IPS-18c (cell line): ENCODE measurements at regions not wholly inside any gene's neighbourhood (a gene's known extent, or its start where the extent isn't known, plus 50 kb on each side); places are given as distances from the start of the nearest gene placed in this dataset.

Experiments used
- H3K4me3 ChIP-seq: 2 replicates; pipeline ENCODE4 v1.7.0; 2013; ENCODE audit warnings: low read depth, mild to moderate bottlenecking, low read length, moderate library complexity; ENCODE audit not compliant: insufficient read depth
- H3K9me3 ChIP-seq: one replicate; pipeline ENCODE4 v1.6.1; 2013; ENCODE audit warnings: mild to moderate bottlenecking, low read length, moderate library complexity; ENCODE audit not compliant: control insufficient read depth, insufficient read depth

GRCh38 chr16:64470916-64471315, 650.9 kb downstream of the CDH11 start:
- no peak overlapping the region for H3K4me3 ChIP-seq

GRCh38 chr16:64469906-64470702, 651.8 kb downstream of the CDH11 start:
- Histone ChIP-seq H3K4me3 (no peak overlapping the region), H3K9me3 (no peaks in the 10 kb centered on the region)

More at GRCh38 chr16:64470916-64471315, 650.9 kb downstream of the CDH11 start:
- H3K9me3 ChIP-seq = no peaks in the 10 kb centered on the region

GRCh38 chr16:64469351-64469750, 652.5 kb downstream of the CDH11 start:
- Histone ChIP-seq H3K9me3 (no peaks in the 10 kb centered on the region), H3K4me3 (no peak overlapping the region)

DNA sequence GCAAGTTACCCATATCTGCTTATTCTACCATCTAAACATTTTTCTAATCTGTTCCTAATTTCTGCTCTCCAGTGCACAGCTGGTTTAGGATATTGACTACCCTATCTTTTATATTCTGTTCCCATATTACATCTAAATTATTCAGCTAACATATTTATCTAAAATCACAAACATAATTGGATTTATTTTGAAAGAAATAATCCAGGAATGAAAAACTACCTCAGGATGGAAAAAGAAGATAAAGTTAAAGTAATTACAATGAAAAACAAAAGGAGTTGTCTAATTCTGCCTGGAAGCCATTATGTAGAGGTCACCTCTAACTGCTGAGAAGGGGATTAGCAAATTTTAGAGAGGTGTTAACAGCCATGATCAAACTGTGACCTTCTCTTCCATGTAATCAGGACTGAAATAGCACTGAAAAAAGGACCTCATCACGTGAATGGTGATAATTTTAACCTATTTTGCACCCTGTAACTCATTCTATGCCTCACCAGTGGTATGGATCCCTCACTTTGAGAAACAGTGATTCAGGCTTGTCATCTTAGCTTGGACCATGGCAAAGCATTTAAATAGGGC, 653.3 kb downstream of the CDH11 start:
- Histone ChIP-seq H3K4me3 (no peak overlapping the region), H3K9me3 (no peaks in the 10 kb centered on the region)

GRCh38 chr16:64459821-64460220, 662.0 kb downstream of the CDH11 start:
- Histone ChIP-seq H3K9me3 (no peaks in the 10 kb centered on the region), H3K4me3 (no peak overlapping the region)

- no peak overlapping the region for H3K4me3 ChIP-seq
- H3K9me3 ChIP-seq = no peaks in the 10 kb centered on the region
These were observed 662.5 kb downstream of the CDH11 start for GRCh38 chr16:64459402-64459801.

GRCh38 chr16:64455275-64455674, 666.6 kb downstream of the CDH11 start:
- H3K4me3 ChIP-seq = no peak overlapping the region

DNA sequence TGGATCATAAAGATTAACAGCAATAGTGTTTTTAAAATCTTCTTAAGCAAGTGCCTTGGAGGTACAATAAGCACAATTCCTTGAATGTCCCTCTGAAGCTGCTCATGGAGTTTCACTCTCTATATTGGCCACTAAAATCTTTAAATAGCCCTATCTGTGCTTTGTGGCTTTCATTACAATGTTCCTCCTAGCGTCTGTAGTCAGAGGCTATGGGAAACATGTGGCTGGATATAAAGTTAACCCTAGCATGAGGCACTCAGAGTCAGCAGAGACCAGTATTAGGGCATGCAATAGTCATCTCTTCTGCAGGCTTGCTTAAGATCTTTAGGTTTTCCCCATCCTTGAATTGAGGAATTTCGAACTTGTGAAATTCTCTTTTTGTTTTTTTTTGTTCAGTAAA, 668.2 kb downstream of the CDH11 start:
- Histone ChIP-seq H3K9me3 (no peaks in the 10 kb centered on the region), H3K4me3 (no peak overlapping the region)

More at GRCh38 chr16:64455275-64455674, 666.6 kb downstream of the CDH11 start:
- H3K9me3 ChIP-seq = no peaks in the 10 kb centered on the region

DNA sequence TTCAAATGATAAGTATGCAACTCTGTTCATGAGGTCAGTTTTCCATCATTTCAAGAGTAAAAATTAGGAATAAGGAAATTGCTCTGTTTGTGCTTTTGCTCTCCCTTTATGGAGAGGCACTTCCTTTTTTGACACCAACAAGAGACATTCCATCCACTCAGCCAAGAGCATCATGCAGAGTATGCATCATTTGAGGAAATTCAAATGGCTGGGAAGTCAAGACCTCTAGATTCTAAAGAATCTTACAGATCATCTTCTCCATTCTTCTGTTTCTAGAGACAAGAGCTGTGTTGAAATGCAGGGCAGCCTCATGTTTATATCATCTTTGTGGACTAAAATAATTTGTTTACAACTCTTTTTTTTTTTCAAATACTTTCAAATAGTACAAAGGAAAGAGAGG, 669.4 kb downstream of the CDH11 start:
- Histone ChIP-seq H3K9me3 (no peaks in the 10 kb centered on the region), H3K4me3 (no peak overlapping the region)

- H3K4me3 ChIP-seq = no peak overlapping the region
- H3K9me3 ChIP-seq = no peaks in the 10 kb centered on the region
These were observed 671.7 kb downstream of the CDH11 start for GRCh38 chr16:64450177-64450576.

DNA sequence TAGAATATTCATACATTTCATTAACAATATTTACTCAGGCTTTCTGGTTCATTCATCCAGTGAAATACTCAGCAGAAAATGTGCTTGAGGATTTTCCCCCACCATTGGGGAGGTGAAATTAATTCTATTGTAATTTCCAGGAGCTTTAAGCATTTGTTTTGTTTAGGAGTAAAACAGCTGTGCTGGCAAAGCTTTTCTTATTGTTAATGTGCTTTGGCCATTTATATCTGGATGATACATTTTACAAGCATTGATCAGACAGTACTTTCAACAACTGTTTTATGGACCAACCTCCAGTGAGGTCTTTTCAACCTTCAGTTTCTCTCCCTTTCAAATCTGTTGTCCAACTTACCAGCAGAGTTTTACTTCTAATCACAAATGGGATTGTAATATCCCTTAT, 672.4 kb downstream of the CDH11 start:
- no peak overlapping the region for H3K4me3 ChIP-seq

GRCh38 chr16:64445649-64446048, 676.2 kb downstream of the CDH11 start:
- Histone ChIP-seq H3K4me3 (no peak overlapping the region), H3K9me3 (no peaks in the 10 kb centered on the region)

More for the DNA sequence above, 672.4 kb downstream of the CDH11 start:
- no peaks in the 10 kb centered on the region for H3K9me3 ChIP-seq

GRCh38 chr16:64445245-64445644, 676.6 kb downstream of the CDH11 start:
- no peak overlapping the region for H3K4me3 ChIP-seq
- no peaks in the 10 kb centered on the region for H3K9me3 ChIP-seq

DNA sequence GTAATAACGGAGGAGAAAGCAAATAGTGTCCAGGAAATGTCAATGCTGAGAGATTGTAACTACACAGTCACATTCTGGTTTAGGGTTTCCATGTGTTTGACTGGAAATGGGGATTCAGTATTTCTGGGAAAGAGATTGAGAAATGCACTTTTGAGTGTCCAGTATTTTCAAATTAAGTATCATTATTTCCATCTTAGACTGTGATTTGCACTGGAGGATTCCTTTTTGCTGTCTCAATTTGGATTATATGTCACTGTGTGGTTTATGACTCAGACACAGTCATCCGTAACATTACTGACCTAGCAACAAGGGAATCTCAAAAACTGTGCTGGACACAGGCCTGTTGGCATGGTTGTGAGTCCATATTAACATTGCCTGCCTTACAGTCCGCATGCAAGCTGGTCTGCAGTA, 681.4 kb downstream of the CDH11 start:
- no peak overlapping the region for H3K4me3 ChIP-seq

GRCh38 chr16:64440005-64440404, 681.9 kb downstream of the CDH11 start:
- H3K9me3 ChIP-seq = no peaks in the 10 kb centered on the region
- no peak overlapping the region for H3K4me3 ChIP-seq

More for the DNA sequence above, 681.4 kb downstream of the CDH11 start:
- H3K9me3 ChIP-seq = no peaks in the 10 kb centered on the region

- Histone ChIP-seq H3K4me3 (no peak overlapping the region), H3K9me3 (peaks cover 2% of the 10 kb centered on the region)
These were observed 684.0 kb downstream of the CDH11 start for GRCh38 chr16:64437706-64438324.

- Histone ChIP-seq H3K9me3 (peaks cover 2% of the 10 kb centered on the region), H3K4me3 (no peak overlapping the region)
These were observed 687.3 kb downstream of the CDH11 start for GRCh38 chr16:64434526-64435069.
